ENCODE measurements at regions not wholly inside any gene's neighbourhood (a gene's known extent, or its start where the extent isn't known, plus 50 kb on each side); places are given as distances from the start of the nearest gene placed in this dataset.
"Not testable (repeated sequence)": the region's sequence is repeated elsewhere in the genome, so short reads cannot be mapped to it uniquely, and the experiment has no call there.

DNA sequence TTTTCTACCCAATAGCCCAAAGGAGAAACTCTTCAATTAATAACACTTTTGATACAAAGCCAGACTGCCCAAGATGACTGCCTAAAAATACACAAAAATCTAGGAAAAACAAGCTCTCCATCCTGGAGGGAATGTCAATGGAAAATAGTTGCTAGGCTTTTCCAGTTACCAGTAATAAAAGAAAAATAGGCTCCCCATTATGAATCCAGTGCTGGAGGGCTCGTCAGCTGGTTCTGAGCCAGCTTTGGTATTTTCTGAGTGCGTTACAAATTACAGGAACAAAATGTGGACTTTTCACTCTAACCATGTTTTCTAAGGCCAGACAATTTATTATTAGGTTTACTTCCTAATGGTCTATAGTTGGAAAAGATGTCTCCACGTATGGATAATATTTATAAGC is 414.5 kb downstream of the ACTL7B start:
- DNase-seq: no peak

DNA sequence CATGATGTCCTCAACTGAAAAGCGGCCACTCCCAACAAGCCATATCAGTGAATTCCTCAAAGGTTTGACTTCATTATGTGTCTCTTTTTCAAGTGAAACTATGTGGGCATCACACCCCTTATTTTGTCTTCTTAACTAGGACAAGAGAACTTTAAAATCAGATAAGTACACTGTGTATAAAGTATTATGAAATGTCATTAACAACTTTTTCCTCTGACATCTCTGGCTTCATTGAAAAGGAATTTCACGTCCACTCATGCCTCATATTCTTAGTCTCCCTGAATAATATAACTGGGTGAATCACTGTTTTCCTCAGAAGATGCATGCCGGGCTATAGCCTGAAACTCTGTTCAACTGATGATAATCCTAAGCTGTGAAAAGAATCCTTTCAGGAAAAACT is 415.8 kb downstream of the ACTL7B start:
- no peak for DNase-seq

DNA sequence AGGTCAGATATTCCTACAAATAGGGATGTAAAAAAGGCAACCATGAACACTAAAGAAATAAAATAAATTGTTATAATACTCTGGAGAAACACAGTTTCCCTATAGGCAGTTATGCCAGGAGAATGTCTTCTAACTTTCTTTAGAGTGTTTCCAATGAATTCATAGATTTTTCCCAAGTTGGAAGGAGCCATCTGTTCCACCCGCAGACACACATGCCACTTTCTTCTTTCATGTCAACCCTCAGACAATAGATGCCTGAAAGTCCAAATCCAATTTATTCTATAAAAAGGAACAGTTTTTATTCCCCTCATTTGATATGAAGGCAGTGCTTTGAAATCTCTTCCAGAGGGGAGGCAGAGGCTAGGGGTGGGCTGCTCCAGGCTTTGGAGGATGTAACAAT is 418.1 kb downstream of the ACTL7B start:
- DNase-seq: no peak

DNA sequence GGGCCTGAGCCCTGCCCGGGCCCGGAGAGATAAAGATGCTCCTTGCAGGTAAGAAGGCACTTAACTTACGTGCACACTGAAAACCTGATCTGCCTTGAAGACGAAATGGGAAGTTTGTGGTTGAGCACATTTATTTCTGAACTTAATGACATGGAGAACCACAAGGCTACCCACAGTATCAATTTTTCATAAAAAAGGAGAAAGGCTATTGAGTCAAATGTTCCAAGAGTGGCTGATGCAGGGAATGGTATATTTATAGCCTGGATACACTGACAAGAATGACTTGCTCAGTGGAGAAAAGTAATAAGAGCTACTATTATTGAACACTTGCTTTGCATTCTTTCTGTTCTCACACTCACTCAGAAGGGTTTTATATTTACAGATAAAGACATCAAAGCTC is 419.3 kb downstream of the ACTL7B start:
- DNase-seq: no peak

DNA sequence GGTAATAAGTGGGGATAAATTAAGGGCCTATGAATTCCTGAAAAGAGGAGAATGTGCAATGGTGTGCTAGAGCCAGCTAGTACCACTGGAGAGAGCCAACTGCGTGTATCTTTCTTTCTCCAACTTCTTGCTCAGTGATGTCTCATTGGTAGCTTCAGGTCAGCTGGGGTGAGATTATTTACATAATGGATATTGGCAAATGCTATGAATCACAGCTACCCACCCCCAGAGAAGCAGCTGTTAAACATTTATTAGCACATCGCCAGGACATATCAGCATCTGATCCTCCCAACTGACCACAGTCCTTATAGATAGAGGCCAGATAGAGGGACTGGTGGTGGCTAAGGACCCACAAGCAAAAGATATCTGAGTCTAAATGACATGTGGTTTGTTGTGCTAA is 421.3 kb downstream of the ACTL7B start:
- no peak for DNase-seq

DNA sequence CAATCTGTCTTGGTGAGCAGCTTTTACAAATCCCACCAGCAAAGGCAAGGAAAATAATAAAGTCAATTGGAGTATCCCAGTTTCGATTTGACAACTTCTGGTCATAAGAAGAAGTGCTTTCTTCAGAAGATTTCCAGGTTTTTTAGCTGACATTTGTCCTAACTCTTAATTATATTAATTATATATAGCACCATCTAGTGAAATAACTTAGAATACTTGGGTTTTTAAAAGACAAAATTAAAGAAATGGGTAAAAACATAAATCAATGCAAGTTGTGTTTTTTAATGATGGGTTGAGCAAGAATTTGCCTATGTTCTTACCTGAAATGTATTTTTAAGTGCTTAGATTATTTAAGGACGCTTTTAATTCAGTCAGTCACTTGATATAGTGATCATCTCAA is 421.8 kb downstream of the ACTL7B start:
- DNase-seq: no peak

DNA sequence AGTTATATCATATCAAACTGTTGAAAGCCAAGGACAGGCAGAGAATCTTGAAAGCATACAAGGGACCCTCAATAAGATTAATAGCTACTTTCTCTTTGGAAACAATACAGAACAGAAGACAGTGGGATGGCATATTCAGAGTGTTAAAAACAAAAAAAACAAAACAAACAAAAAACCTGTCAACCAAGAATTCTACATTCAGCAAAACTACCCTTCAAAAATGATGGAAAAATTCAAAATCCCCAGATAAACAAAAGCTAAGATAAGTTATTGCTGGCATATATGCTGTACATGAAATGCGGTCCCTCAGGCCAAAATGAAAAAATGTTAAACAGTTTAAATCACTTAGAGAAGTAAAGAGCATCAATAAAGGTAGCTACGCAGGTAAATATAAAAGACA is 425.1 kb downstream of the ACTL7B start:
- DNase-seq: no peak

DNA sequence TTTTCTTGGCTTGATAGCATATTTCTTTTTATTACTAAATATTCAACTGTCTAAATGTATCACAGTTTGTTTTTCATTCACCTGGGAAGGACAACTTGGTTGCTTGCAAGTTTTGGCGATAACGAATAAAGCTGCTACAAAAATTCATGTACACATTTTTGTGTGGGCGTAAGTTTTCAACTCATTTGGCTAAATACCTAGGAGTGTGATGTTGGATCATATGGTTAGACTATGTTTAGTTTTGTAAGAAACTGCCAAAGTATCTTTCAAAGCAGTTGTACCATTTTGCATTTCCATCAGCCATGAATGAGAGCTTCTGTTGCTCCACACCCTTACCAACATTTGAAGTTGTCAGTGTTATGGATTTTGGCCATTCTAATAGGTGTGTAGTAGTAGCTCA is 428.0 kb downstream of the ACTL7B start:
- DNase-seq: no peak

DNA sequence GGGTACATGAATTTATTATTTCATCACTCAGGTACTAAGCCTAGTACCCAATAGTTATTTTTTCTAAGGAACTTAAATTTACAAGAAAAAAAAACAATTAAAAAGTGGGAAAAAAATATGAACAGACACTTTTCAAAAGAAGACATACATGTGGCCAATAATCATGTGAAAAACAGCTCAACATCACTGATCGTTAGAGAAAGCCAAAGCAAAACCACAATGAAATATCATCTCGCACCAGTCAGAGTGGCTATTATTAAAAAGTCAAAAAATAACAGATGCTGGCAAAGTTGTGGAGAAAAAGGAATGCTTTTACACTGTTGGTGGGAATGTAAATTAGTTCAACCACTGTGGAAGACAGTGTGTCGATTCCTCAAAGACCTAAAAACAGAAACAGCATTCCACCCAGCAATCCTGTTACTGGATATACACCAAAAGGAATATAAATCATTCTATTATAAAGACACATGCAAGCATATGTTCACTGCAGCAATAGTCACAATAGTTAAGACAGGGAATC is 429.3 kb downstream of the ACTL7B start:
- DNase-seq: not testable (repeated sequence)

DNA sequence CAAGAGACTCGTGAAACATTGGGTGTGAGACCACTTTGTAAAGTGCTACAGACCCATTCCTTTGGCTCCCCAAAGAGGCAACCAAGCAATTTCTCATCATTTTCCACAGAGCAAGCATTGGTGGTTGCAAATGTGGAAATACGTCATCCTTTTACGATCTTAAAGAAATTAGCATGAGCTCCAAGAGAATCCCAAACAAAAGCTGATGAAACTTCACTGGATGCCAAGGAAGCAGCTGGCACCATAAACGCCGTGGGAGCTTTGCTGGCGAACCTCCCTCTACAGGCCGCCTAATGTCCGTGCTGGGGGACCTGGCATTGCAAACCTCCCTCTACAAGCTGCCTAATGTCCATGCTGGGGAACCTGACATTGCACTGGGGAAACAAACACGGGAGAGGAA is 432.4 kb downstream of the ACTL7B start:
- no peak for DNase-seq

DNA sequence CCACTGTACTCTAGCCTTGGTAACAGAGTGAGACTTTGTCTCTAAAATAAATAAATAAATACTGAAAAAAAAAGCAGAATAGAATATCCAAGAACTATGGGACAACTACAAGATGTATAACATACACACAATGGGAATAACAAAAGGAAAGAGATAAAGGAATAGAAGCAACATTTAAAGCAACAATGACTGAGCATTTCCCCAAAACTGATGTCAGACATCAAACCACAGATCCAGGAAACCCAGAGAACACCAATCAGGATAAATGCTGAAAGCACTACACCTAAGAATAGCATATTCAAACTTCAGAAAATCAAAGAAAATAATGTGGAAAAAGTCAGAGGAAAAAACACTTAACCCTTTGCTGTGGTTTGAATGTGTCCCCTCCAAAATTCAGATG is 436.4 kb downstream of the ACTL7B start:
- DNase-seq: no peak

DNA sequence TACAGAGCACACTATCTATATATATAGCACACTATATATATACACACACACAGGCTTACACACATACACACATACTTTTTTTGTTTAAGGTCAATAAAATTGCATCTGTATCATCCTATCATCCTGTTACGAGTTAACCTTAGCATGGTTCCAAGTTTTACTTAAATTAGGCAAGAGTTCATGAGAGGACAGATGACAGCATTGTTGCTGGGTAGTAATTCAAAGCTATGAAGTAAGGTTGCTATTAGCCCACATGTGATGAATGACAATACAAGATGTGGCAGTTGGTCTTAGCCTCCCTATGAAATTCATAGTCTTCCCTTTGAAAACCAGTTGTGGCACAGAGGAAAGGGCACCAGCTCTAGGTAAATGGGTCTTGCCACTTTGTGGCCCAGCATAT is 438.1 kb downstream of the ACTL7B start:
- no peak for DNase-seq

DNA sequence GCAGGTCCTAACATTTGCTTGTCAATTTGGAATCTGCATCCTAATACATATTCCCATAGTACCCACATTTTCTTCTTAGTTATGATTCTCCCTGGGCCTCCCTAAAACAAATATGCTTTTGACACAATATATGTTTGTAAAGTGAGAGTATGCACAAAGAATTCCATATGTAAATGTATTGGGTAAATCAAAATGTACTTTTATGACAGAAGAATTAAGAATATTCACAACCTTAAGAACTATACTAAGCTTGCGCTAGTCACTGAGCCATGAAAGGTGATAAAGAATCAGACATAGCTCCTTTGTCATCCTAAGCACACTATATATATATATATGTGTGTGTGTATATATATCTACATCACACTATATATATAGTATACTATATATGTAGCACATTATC is 438.5 kb downstream of the ACTL7B start:
- DNase-seq: no peak

DNA sequence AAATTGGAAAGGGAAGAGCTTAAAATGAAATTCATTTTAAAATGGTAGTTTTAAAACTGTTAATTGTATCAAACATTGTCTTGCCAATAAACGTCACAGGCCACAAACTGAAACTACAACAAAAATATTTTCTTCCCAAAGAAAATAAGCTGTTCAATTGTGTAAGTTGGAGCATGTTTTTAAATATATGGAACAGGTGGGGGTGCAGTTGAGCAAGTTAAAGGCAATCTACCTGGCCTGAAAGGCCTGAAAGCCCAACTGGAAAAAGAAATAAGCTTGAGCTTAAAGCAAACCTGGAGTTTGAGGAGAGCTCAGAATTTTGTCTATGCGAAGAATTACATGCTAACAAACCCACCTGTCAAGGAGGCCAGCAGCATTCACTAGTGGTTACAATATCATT is 439.5 kb downstream of the ACTL7B start:
- DNase-seq: no peak

DNA sequence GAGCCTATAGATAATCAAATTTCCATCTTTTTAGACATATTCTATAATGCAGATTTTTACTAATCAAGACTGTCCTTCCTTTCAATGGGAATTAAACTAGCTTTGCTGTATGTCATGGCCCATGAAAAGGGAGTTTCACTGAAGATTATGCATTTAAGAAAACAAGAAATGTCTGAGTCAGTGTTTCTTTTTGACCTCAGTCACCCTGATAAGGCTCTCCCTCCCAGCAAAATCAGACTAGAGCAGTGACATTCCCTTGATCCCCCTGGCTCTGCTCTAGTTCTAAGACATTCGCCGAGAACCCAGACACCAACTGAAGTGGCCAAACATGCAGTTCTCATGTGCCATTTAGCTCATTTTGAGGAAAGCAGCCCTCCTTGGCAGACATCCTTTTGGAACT is 442.0 kb downstream of the ACTL7B start:
- DNase-seq: no peak

DNA sequence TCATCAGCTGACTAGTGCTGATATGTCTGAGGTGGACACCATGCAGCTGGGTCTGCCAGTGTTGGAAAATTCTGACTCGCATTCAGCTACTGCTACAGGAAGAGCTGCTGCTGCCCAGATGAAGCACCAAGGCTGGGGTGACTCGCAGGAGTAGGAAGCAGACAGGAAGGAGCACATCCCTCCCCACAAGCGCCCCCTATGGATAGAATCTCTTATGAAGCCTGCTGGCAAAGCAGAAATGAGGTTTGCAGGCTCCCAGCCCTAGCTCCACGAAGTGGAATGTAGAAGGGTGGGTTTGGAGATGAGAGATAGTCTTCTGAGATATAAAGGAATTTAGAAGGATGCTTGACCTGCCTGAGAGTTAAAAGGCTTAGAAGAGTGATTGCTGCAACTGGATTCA is 443.0 kb downstream of the ACTL7B start:
- no peak for DNase-seq

DNA sequence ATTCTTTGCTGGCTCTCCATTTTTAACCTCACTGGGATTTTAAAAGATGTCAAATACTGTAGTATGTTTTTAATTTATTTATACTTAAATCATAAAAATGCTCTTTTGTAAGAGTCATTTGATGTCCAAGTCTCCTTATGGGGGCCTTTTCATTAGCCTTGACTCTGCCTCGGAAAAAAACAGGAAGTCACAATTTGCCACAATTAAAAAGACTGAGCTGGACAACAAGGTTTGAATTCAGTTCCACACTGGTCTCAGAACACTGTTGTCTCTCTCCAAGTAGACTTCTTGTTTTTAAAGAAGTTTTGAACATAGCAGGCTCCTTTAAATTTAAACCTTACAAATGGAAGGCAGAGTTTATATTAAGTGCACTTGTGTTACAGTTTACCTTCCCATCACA is 444.2 kb downstream of the ACTL7B start:
- DNase-seq: no peak

DNA sequence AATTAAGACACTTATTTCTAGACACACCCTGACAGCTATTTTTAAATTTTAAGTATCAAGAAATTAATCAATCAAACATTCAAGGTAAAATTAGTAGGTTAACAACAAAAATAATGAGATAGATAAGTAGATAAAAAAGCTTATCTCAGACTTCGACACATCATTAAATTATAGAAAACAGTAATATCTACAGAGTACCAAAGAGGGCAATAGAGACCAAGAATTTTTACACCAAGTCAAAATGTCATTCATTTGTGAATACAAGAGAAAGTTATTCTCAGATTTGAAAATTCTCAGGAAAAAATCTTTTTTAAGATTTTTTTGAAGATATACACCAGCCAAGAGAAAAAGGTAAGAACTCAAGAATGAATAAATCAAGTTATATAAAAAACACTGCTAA is 445.6 kb downstream of the ACTL7B start:
- DNase-seq: no peak

DNA sequence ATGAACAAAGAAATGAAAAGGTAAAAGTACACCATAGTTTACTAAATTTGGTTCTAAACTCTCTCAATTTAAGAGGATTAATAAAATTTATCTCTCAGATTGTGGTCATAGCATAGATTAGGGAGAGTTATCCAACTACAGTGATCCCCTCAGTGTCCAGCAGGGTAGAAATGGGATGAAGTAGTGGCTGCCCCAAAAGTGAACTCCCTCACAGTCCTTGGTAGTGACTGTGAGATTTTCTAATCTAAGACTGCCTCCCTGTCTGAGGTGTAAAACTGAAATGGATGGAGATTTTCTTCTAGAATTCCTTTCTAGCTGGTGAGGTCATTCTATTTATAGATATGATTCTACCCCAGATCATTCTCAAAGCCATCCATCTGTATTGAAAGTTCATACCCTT is 455.5 kb downstream of the ACTL7B start:
- DNase-seq: no peak

DNA sequence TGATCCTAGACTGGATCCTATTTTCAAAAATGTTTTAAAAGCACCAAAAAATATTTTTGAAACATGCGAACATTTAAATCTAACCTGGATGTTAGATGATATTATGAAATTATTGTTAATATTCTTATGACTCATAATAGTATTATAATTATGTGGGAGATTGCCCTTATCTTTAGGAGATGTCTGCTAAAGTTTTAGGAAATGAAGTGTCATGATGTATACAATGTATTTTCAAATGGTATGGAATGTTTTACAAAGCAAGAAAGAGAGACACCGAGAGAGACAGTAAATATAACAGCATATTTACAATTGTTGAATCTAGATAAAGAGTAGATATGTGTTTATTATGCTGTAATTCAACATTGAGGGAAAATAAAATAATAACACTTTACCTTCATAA is 455.9 kb downstream of the ACTL7B start:
- DNase-seq: no peak

DNA sequence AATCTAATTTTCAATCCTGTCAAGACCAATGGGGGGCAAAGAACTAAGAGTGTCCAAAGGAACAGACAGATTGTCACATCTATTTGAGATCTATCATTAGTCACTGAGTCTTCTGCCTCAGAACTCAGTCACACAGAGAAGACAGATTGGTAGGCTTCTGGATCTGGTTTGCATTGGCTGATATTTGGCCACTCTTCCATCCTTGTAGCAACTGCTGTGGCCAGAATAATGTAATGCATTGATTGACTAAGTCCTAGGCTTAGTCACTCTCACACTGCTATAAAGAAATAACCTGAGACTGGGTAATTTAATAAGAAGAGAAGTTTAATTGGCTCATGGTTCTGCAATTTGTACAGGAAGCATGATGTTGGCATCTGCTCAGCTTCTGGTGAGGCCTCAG is 458.5 kb downstream of the ACTL7B start:
- DNase-seq: no peak

DNA sequence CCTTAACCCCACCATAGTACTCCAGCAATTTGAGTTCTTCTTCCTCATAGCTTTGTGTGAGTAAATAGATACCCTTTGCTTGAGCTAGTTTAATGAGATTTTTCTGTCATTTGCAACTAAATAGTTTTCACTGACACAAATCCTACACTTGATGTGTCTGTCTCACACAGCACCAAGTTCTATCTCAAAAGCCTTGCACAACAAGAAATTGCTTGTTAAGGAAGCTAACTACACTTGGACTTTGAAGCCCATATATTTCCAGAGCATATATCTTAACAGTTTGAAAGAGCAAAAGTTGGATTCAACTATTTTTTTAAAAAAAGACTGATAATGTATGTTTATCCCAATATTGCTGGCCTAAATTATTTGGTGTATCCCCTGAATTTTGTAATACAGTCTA is 459.2 kb downstream of the ACTL7B start:
- DNase-seq: no peak

DNA sequence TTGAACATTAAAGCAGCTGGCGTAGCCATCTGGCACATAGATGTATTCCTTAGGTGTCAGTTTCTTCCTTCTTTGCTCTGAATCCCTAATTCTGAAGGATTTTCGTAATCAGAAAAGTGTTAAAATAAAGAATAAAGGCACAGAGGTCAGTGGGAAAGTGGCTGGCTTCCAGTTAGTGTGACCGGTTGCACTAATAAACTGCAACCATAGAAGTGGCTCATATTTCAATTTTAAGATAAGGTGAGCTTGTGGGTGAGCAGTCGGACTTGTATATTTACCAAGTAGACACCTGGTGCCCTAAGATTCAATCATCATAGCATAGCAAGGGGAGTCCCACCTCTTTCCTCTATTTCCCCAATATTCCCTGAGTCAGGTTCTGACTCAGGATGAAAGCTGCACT is 459.6 kb downstream of the ACTL7B start:
- no peak for DNase-seq

DNA sequence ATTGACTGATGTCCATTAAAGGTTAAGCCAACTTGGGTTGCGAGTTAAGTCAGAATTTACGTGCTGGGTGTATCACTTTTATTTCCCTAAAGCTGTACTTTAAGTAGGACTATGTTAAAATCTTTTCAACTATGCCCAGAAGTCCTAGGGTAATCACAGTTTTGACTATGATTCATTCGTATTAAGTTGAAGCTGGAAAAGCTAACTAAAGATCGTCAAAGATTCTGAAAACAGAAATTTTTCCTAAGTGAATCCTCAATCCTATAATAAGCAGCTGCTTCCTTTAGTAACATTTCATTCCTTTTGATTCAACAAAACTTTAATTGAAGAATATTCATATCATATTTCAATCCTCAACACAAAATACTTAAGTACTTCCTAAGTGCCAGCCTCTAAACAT is 460.4 kb downstream of the ACTL7B start:
- no peak for DNase-seq

DNA sequence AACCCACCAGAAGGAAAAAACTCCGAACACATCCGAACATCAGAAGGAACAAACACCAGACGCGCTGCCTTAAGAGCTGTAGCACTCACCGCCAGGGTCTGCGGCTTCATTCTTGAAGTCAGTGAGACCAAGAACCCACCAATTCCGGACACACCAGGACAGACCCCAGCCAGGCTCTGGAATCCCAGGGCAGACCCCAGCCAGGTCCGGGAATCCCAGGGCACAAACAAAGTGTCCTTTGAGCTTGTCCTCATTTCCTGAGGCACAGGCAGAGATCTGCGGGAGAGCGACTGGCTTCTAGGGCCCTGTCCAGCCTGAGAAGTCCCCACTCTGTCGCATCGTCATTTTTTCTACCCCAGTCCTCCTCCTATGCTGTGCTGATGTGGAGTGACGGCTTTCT is 461.1 kb downstream of the ACTL7B start:
- DNase-seq: no peak

DNA sequence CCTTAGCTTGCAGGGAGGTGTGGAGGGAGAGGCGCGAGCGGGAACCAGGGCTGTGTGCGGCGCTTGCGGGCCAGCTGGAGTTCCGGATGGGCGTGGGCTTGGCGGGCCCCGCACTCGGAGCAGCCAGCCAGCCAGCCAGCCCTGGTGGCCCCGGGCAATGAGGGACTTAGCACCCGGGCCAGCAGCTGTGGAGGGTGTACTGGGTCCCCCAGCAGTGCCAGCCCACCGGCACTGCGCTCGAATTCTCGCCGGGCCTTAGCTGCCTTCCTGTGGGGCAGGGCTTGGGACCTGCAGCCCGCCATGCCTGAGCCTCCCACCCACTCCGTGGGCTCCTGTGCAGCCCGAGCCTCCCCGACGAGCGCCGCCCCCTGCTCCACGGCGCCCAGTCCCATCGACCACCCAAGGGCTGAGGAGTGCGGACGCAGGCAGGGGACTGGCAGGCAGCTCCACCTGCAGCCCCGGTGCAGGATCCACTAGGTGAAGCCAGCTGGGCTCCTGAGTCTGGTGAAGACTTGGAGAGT is 462.2 kb downstream of the ACTL7B start:
- DNase-seq: not testable (repeated sequence)

Data from NCI-H526 treated with DMSO at 0.1 percent for 48 hours (cell line).